Neutrophil (primary cell): ENCODE measurements at regions not wholly inside any gene's neighbourhood (a gene's known extent, or its start where the extent isn't known, plus 50 kb on each side); places are given as distances from the start of the nearest gene placed in this dataset.

Experiments
- H3K27ac ChIP-seq: fragments of 200-600 bp; sonication (generic); 2 replicates; pipeline ENCODE4 v1.5.1; 2016; ENCODE audit warnings: mild to moderate bottlenecking, moderate library complexity
- H3K27me3 ChIP-seq: fragments of 200-600 bp; sonication (generic); 2 replicates; pipeline ENCODE4 v1.6.0; 2016; ENCODE audit warnings: mild to moderate bottlenecking
- H3K36me3 ChIP-seq: fragments of 200-600 bp; sonication (generic); 2 replicates; pipeline ENCODE4 v1.5.1; 2017
- H3K4me1 ChIP-seq, 2 experiments: fragments of 200-600 bp in 1 of 2; sonication (generic) in 1 of 2; 1 replicate in 1 of 2; 2 replicates in 1 of 2; pipeline versions ENCODE4 v1.5.1 to v1.6.1; 2013 to 2016; ENCODE audit warnings: low read depth in 1 of 2, low read length in 1 of 2, mild to moderate bottlenecking in 1 of 2, moderate library complexity in 1 of 2; ENCODE audit not compliant: control insufficient read depth in 1 of 2, insufficient read depth in 1 of 2
- H3K4me3 ChIP-seq, 2 experiments: fragments of 200-600 bp in 1 of 2; sonication (generic) in 1 of 2; 1 replicate in 1 of 2; 2 replicates in 1 of 2; pipeline ENCODE4 v1.5.1; 2013 to 2016; ENCODE audit warnings: low read depth in 1 of 2, low read length in 1 of 2, mild to moderate bottlenecking in 1 of 2, moderate library complexity in 1 of 2
- H3K9me3 ChIP-seq: fragments of 200-600 bp; sonication (generic); 2 replicates; pipeline ENCODE4 v1.5.1; 2016
- CTCF ChIP-seq: fragments of 200-600 bp; sonication (generic); IDR thresholded peaks from 2 replicates; pipeline ENCODE4 v1.5.1; 2016; ENCODE audit warnings: antibody characterized with exemption

- no peak overlapping the region for H3K27ac ChIP-seq
- no peak overlapping the region for H3K4me3 ChIP-seq
- peaks cover 10% of the 10 kb centered on the region for H3K27me3 ChIP-seq
- no peak for TF ChIP-seq CTCF
- no peaks in the 10 kb centered on the region for H3K36me3 ChIP-seq
- H3K9me3 ChIP-seq = no peaks in the 10 kb centered on the region
- no peaks in the 10 kb centered on the region for H3K4me1 ChIP-seq
Measured at GRCh38 chr13:31441800-31442510, 242.2 kb downstream of the B3GLCT start.

- H3K4me1 ChIP-seq = no peaks in the 10 kb centered on the region
- peaks cover 6% of the 10 kb centered on the region for H3K27me3 ChIP-seq
- H3K36me3 ChIP-seq = no peaks in the 10 kb centered on the region
- no peak overlapping the region for H3K4me3 ChIP-seq
- H3K9me3 ChIP-seq = no peaks in the 10 kb centered on the region
- TF ChIP-seq CTCF = no peak
- no peak overlapping the region for H3K27ac ChIP-seq
Measured at GRCh38 chr13:31442571-31442970, 242.8 kb downstream of the B3GLCT start.

GRCh38 chr13:31444266-31444856 lies 244.6 kb downstream of the B3GLCT start:
- Histone ChIP-seq H3K4me1 (no peaks in the 10 kb centered on the region), H3K36me3 (no peaks in the 10 kb centered on the region), H3K4me3 (no peak overlapping the region), H3K9me3 (no peaks in the 10 kb centered on the region), H3K27me3 (peaks cover 6% of the 10 kb centered on the region), H3K27ac (no peak overlapping the region)
- TF ChIP-seq CTCF = no peak

- Histone ChIP-seq H3K36me3 (no peaks in the 10 kb centered on the region), H3K4me1 (no peaks in the 10 kb centered on the region), H3K27me3 (peaks cover 17% of the 10 kb centered on the region), H3K9me3 (no peaks in the 10 kb centered on the region), H3K4me3 (no peak overlapping the region), H3K27ac (no peak overlapping the region)
- TF ChIP-seq CTCF = no peak
Measured at GRCh38 chr13:31452525-31452924, 252.8 kb downstream of the B3GLCT start.

GRCh38 chr13:31455581-31455980 lies 255.8 kb downstream of the B3GLCT start:
- Histone ChIP-seq H3K27ac (no peak overlapping the region), H3K36me3 (no peaks in the 10 kb centered on the region), H3K4me3 (no peak overlapping the region), H3K27me3 (peaks cover 10% of the 10 kb centered on the region), H3K9me3 (no peaks in the 10 kb centered on the region), H3K4me1 (no peaks in the 10 kb centered on the region)
- TF ChIP-seq CTCF = no peak
